Stomach (tissue), 4 donors: ENCODE measurements at regions not wholly inside any gene's neighbourhood (a gene's known extent, or its start where the extent isn't known, plus 50 kb on each side); places are given as distances from the start of the nearest gene placed in this dataset.

Source experiments
- EP300 ChIP-seq: sonication (generic); formaldehyde crosslinking; IDR thresholded peaks from one replicate; pipeline ENCODE4 v1.6.1; 2017; ENCODE audit warnings: antibody characterized with exemption
- POLR2AphosphoS5 ChIP-seq, 3 donors: sonication (generic); formaldehyde crosslinking; IDR thresholded peaks; one replicate each; pipeline ENCODE4 v1.6.1; 2016; ENCODE audit warnings: antibody characterized with exemption in 3 of 3

- TF ChIP-seq EP300 (no peak), POLR2AphosphoS5 (IDR thresholded peaks at IDR 0.05) (no peak)
Measured at GRCh38 chr5:91898898-91899297, 515.8 kb upstream of the ARRDC3 start.
